ENCODE measurements at regions not wholly inside any gene's neighbourhood (a gene's known extent, or its start where the extent isn't known, plus 50 kb on each side); places are given as distances from the start of the nearest gene placed in this dataset.
A peak's percentile ranks its signal among the peaks of the same experiment; 100 is the strongest.

GRCh38 chr4:111283066-111283677, 660.3 kb upstream of the PITX2 start:
- H3K27ac ChIP-seq = no peak overlapping the region
- no peaks in the 10 kb centered on the region for H3K4me1 ChIP-seq
- TF ChIP-seq POLR2A (IDR thresholded peaks at IDR 0.05) (no peak), CTCF (IDR thresholded peaks at IDR 0.05) (peak; percentile 54 to 80 (median 63))
- no peaks in the 10 kb centered on the region for H3K27me3 ChIP-seq
- H3K4me3 ChIP-seq = no peak overlapping the region
- 12 to 14% methylated on average over 7 of the region's 7 CpGs for WGBS, 2 donors
- ATAC-seq = no peak
- intact Hi-C loops (cut with DNase I) = loop anchor here (10.0 kb wide), 1 partner anchor 648 kb away; no protein-coding TSS in a partner anchor
- peak; percentile 57 to 76 (median 68) for DNase-seq
- no peaks in the 10 kb centered on the region for H3K36me3 ChIP-seq (replicated peaks in 1 of 2; ENCODE audit: insufficient read depth in 1 of 2, low read depth in 2 of 2)
- no peaks in the 10 kb centered on the region for H3K9me3 ChIP-seq

- TF ChIP-seq CTCF (IDR thresholded peaks at IDR 0.05) = no peak
- TF ChIP-seq POLR2A (IDR thresholded peaks at IDR 0.05) = no peak
- H3K9me3 ChIP-seq = no peaks in the 10 kb centered on the region
- no peaks in the 10 kb centered on the region for H3K4me1 ChIP-seq
- 81 to 93% methylated on average over 1 of the region's 1 CpG for WGBS, 2 donors
- intact Hi-C loops (cut with DNase I) = no loop called here
- ATAC-seq = no peak
- H3K4me3 ChIP-seq = no peak overlapping the region
- no peaks in the 10 kb centered on the region for H3K27me3 ChIP-seq
- H3K36me3 ChIP-seq (replicated peaks in 1 of 2; ENCODE audit: insufficient read depth in 1 of 2, low read depth in 2 of 2) = no peaks in the 10 kb centered on the region
- H3K27ac ChIP-seq = no peak overlapping the region
- DNase-seq = no peak
Measured at GRCh38 chr4:111296466-111296865, 673.6 kb upstream of the PITX2 start.

- H3K27ac ChIP-seq = no peak overlapping the region
- TF ChIP-seq POLR2A (IDR thresholded peaks at IDR 0.05) (no peak), CTCF (IDR thresholded peaks at IDR 0.05) (no peak)
- H3K36me3 ChIP-seq (replicated peaks in 1 of 2; ENCODE audit: insufficient read depth in 1 of 2, low read depth in 2 of 2) = no peaks in the 10 kb centered on the region
- ATAC-seq (no peak), DNase-seq (no peak)
- no peak overlapping the region for H3K4me3 ChIP-seq
- intact Hi-C loops (cut with DNase I) = no loop called here
- H3K9me3 ChIP-seq = no peaks in the 10 kb centered on the region
- H3K4me1 ChIP-seq = no peaks in the 10 kb centered on the region
- H3K27me3 ChIP-seq = no peaks in the 10 kb centered on the region
Measured at GRCh38 chr4:111303806-111304205, 680.9 kb upstream of the PITX2 start.

- H3K36me3 ChIP-seq (replicated peaks in 1 of 2; ENCODE audit: insufficient read depth in 1 of 2, low read depth in 2 of 2) = no peaks in the 10 kb centered on the region
- TF ChIP-seq POLR2A (IDR thresholded peaks at IDR 0.05) = no peak
- TF ChIP-seq CTCF (IDR thresholded peaks at IDR 0.05) = no peak
- intact Hi-C loops (cut with DNase I) = no loop called here
- WGBS, 2 donors = 58 to 70% methylated on average over 6 of the region's 6 CpGs
- no peak overlapping the region for H3K4me3 ChIP-seq
- no peaks in the 10 kb centered on the region for H3K27me3 ChIP-seq
- DNase-seq (no peak), ATAC-seq (no peak)
- H3K9me3 ChIP-seq = no peaks in the 10 kb centered on the region
- no peak overlapping the region for H3K27ac ChIP-seq
- no peaks in the 10 kb centered on the region for H3K4me1 ChIP-seq
Measured at GRCh38 chr4:111323496-111323895, 700.6 kb upstream of the PITX2 start.

- ATAC-seq = no peak
- intact Hi-C loops (cut with DNase I) = no loop called here
Measured at GRCh38 chr4:111323916-111324315, 701.0 kb upstream of the PITX2 start.

More at GRCh38 chr4:111323916-111324315, 701.0 kb upstream of the PITX2 start:
- Histone ChIP-seq H3K4me3 (no peak overlapping the region), H3K36me3 (replicated peaks in 1 of 2; ENCODE audit: insufficient read depth in 1 of 2, low read depth in 2 of 2) (no peaks in the 10 kb centered on the region), H3K4me1 (no peaks in the 10 kb centered on the region), H3K27ac (no peak overlapping the region), H3K27me3 (no peaks in the 10 kb centered on the region), H3K9me3 (no peaks in the 10 kb centered on the region)
- 65 to 73% methylated on average over 3 of the region's 3 CpGs for WGBS, 2 donors
- no peak for TF ChIP-seq CTCF (IDR thresholded peaks at IDR 0.05)
- no peak for TF ChIP-seq POLR2A (IDR thresholded peaks at IDR 0.05)
- DNase-seq = no peak
